ENCODE measurements at regions not wholly inside any gene's neighbourhood (a gene's known extent, or its start where the extent isn't known, plus 50 kb on each side); places are given as distances from the start of the nearest gene placed in this dataset.
A peak's percentile ranks its signal among the peaks of the same experiment; 100 is the strongest.

- H2AFZ ChIP-seq (ENCODE audit: low read length), result no peak overlapping the region
- no peak overlapping the region for H3K27ac ChIP-seq (ENCODE audit: insufficient read depth, low read length)
- no peaks in the 10 kb centered on the region for H3K4me1 ChIP-seq (ENCODE audit: control insufficient read depth, extremely low read depth, insufficient read depth, low read length)
- DNase-seq (ENCODE audit: low read depth in 2 of 2), result no peak
- H3K79me2 ChIP-seq (ENCODE audit: control insufficient read depth, insufficient read depth, low read length), result no peaks in the 10 kb centered on the region
- no peaks in the 10 kb centered on the region for H4K20me1 ChIP-seq (ENCODE audit: control insufficient read depth, extremely low read depth, insufficient read depth, low read length)
- H3K27me3 ChIP-seq (ENCODE audit: control insufficient read depth, insufficient read depth, low read length), result no peaks in the 10 kb centered on the region
- no peak overlapping the region for H3K4me3 ChIP-seq (replicated peaks in 1 of 4; ENCODE audit: control extremely low read depth in 1 of 4, insufficient read depth in 1 of 4, low read depth in 3 of 4, low read length in 4 of 4)
- TF ChIP-seq EZH2 (IDR thresholded peaks at IDR 0.05; ENCODE audit: low read length, missing control alignments) (no peak), CTCF (conservative IDR thresholded peaks at IDR 0.05 in 1 of 2, IDR thresholded peaks at IDR 0.05 in 1 of 2; ENCODE audit: low read depth in 1 of 2, low read length in 2 of 2) (no peak)
- H3K9me3 ChIP-seq (ENCODE audit: control insufficient read depth, insufficient read depth, low read depth, low read length), result no peaks in the 10 kb centered on the region
- H3K36me3 ChIP-seq (ENCODE audit: control insufficient read depth, insufficient read depth, low read length), result no peaks in the 10 kb centered on the region
- no peak overlapping the region for H3K9ac ChIP-seq (ENCODE audit: insufficient read depth, low read length)
- no peak overlapping the region for H3K4me2 ChIP-seq (ENCODE audit: extremely low read depth, insufficient read depth, low read length)
These were observed 102.7 kb upstream of the MKLN1 start for GRCh38 chr7:131224996-131225395.

GRCh38 chr7:131225619-131226513 lies 101.8 kb upstream of the MKLN1 start:
- Histone ChIP-seq H3K36me3 (ENCODE audit: control insufficient read depth, insufficient read depth, low read length) (no peaks in the 10 kb centered on the region), H2AFZ (ENCODE audit: low read length) (peak overlapping the region; percentile 58), H3K27me3 (ENCODE audit: control insufficient read depth, insufficient read depth, low read length) (no peaks in the 10 kb centered on the region), H3K9ac (ENCODE audit: insufficient read depth, low read length) (no peak overlapping the region), H3K79me2 (ENCODE audit: control insufficient read depth, insufficient read depth, low read length) (no peaks in the 10 kb centered on the region), H3K27ac (ENCODE audit: insufficient read depth, low read length) (peak overlapping the region; percentile 49), H3K4me1 (ENCODE audit: control insufficient read depth, extremely low read depth, insufficient read depth, low read length) (no peaks in the 10 kb centered on the region), H3K4me3 (replicated peaks in 1 of 4; ENCODE audit: control extremely low read depth in 1 of 4, insufficient read depth in 1 of 4, low read depth in 3 of 4, low read length in 4 of 4) (no peak overlapping the region), H3K9me3 (ENCODE audit: control insufficient read depth, insufficient read depth, low read depth, low read length) (no peaks in the 10 kb centered on the region), H4K20me1 (ENCODE audit: control insufficient read depth, extremely low read depth, insufficient read depth, low read length) (no peaks in the 10 kb centered on the region), H3K4me2 (ENCODE audit: extremely low read depth, insufficient read depth, low read length) (peak overlapping the region; percentile 58)
- TF ChIP-seq EZH2 (IDR thresholded peaks at IDR 0.05; ENCODE audit: low read length, missing control alignments) (no peak), CTCF (conservative IDR thresholded peaks at IDR 0.05 in 1 of 2, IDR thresholded peaks at IDR 0.05 in 1 of 2; ENCODE audit: low read depth in 1 of 2, low read length in 2 of 2) (no peak)
- peak; percentile 58 to 65 for DNase-seq (ENCODE audit: low read depth in 2 of 2)

GRCh38 chr7:131226514-131226865 lies 101.2 kb upstream of the MKLN1 start:
- H4K20me1 ChIP-seq (ENCODE audit: control insufficient read depth, extremely low read depth, insufficient read depth, low read length), result no peaks in the 10 kb centered on the region
- H3K27ac ChIP-seq (ENCODE audit: insufficient read depth, low read length), result peak overlapping the region; percentile 49
- no peak overlapping the region for H3K9ac ChIP-seq (ENCODE audit: insufficient read depth, low read length)
- no peaks in the 10 kb centered on the region for H3K36me3 ChIP-seq (ENCODE audit: control insufficient read depth, insufficient read depth, low read length)
- TF ChIP-seq EZH2 (IDR thresholded peaks at IDR 0.05; ENCODE audit: low read length, missing control alignments), result no peak
- no peak for TF ChIP-seq CTCF (conservative IDR thresholded peaks at IDR 0.05 in 1 of 2, IDR thresholded peaks at IDR 0.05 in 1 of 2; ENCODE audit: low read depth in 1 of 2, low read length in 2 of 2)
- DNase-seq (ENCODE audit: low read depth in 2 of 2), result no peak
- H3K4me1 ChIP-seq (ENCODE audit: control insufficient read depth, extremely low read depth, insufficient read depth, low read length), result peaks cover 4% of the 10 kb centered on the region
- H3K9me3 ChIP-seq (ENCODE audit: control insufficient read depth, insufficient read depth, low read depth, low read length), result no peaks in the 10 kb centered on the region
- no peaks in the 10 kb centered on the region for H3K79me2 ChIP-seq (ENCODE audit: control insufficient read depth, insufficient read depth, low read length)
- H3K4me3 ChIP-seq (replicated peaks in 1 of 4; ENCODE audit: control extremely low read depth in 1 of 4, insufficient read depth in 1 of 4, low read depth in 3 of 4, low read length in 4 of 4), result no peak overlapping the region
- H2AFZ ChIP-seq (ENCODE audit: low read length), result peak overlapping the region; percentile 58
- H3K27me3 ChIP-seq (ENCODE audit: control insufficient read depth, insufficient read depth, low read length), result no peaks in the 10 kb centered on the region
- peak overlapping the region; percentile 58 for H3K4me2 ChIP-seq (ENCODE audit: extremely low read depth, insufficient read depth, low read length)
